ENCODE measurements at regions not wholly inside any gene's neighbourhood (a gene's known extent, or its start where the extent isn't known, plus 50 kb on each side); places are given as distances from the start of the nearest gene placed in this dataset.

DNA sequence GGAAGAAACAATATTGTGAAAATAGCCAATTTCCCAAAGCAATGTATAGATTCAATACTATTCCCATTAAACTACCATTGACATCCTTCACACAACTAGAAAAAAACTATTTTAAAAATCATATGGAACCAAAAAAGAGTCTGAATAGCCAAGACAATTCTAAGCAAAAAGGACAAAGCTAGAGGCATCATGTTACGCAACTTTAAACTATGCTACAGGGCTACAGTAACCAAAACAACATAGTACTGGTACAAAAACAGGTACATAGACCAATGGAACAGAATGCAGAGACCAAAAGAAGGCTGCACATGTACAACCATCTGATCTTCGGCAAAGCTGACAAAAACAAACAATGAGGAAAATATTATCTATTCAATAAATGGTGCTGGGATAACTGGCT, 233.3 kb upstream of the TMPRSS15 start:
- Histone ChIP-seq H3K4me3 (ENCODE audit: low read depth, low read length, poor library complexity, severe bottlenecking) (no peak overlapping the region), H2AFZ (ENCODE audit: low read length) (no peak overlapping the region), H3K9me2 (ENCODE audit: insufficient read depth, low read length) (no peaks in the 10 kb centered on the region), H3K27ac (ENCODE audit: low read depth, low read length, poor library complexity, severe bottlenecking) (no peak overlapping the region), H3K4me2 (ENCODE audit: low read length) (no peak overlapping the region), H4K20me1 (ENCODE audit: insufficient read depth, low read length) (no peaks in the 10 kb centered on the region), H3K4me1 (ENCODE audit: insufficient read depth, low read length, poor library complexity, severe bottlenecking) (no peaks in the 10 kb centered on the region), H3K79me2 (ENCODE audit: insufficient read depth, low read depth, low read length) (no peaks in the 10 kb centered on the region), H3K36me3 (ENCODE audit: insufficient read depth, low read length) (no peaks in the 10 kb centered on the region), H3K9me3 (ENCODE audit: low read length) (0 out of 2 replicates have a peak, but pooled peaks cover under 1% of the 10 kb centered on the region)
- ChIA-PET POLR2A (interaction anchor here (1.1 to 1.3 kb wide), 3 partner anchors 11 to 95 kb away, joined by 3 to 5 read pairs (median 3); no protein-coding TSS in a partner anchor), CTCF (ENCODE audit: unreplicated experiment) (no interaction called here)
- no peak for TF ChIP-seq EZH2phosphoT487 (IDR thresholded peaks at IDR 0.05; ENCODE audit: borderline replicate concordance, low read depth, low read length)
- TF ChIP-seq, protein P1, sequence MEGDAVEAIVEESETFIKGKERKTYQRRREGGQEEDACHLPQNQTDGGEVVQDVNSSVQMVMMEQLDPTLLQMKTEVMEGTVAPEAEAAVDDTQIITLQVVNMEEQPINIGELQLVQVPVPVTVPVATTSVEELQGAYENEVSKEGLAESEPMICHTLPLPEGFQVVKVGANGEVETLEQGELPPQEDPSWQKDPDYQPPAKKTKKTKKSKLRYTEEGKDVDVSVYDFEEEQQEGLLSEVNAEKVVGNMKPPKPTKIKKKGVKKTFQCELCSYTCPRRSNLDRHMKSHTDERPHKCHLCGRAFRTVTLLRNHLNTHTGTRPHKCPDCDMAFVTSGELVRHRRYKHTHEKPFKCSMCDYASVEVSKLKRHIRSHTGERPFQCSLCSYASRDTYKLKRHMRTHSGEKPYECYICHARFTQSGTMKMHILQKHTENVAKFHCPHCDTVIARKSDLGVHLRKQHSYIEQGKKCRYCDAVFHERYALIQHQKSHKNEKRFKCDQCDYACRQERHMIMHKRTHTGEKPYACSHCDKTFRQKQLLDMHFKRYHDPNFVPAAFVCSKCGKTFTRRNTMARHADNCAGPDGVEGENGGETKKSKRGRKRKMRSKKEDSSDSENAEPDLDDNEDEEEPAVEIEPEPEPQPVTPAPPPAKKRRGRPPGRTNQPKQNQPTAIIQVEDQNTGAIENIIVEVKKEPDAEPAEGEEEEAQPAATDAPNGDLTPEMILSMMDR (conservative IDR thresholded peaks at IDR 0.05; ENCODE audit: low read length), result no peak
- no peak for DNase-seq (ENCODE audit: low spot score)
- intact Hi-C loops (cut with micrococcal nuclease; ENCODE audit: unreplicated experiment), result no loop called here
- BruUV-seq (replicated peaks), result no TSS peak

DNA sequence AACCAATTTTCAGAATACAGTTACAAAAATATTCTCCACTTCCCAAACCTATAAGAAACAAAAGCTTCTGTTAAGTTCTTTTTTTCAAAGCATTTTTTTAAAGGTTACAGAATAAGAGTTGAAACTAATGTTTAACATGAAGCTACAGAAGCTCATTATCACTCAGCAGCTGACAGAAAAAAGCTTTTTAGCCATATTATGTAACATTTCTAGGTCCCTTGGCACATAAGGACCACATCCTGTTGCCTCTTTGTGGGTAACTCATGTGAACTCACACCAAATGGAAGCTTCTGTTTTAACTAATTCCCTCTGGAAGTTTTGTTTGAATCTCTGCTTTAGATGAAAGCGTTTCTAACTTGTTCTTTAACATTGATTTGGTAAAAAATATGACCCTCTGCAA, 242.5 kb upstream of the TMPRSS15 start:
- no peak for DNase-seq (ENCODE audit: low spot score)
- H3K9me2 ChIP-seq (ENCODE audit: insufficient read depth, low read length), result no peaks in the 10 kb centered on the region
- intact Hi-C loops (cut with micrococcal nuclease; ENCODE audit: unreplicated experiment), result no loop called here
- H3K4me2 ChIP-seq (ENCODE audit: low read length), result no peak overlapping the region
- no peaks in the 10 kb centered on the region for H3K36me3 ChIP-seq (ENCODE audit: insufficient read depth, low read length)
- no peaks in the 10 kb centered on the region for H3K4me1 ChIP-seq (ENCODE audit: insufficient read depth, low read length, poor library complexity, severe bottlenecking)
- no peak overlapping the region for H3K4me3 ChIP-seq (ENCODE audit: low read depth, low read length, poor library complexity, severe bottlenecking)
- CTCF ChIA-PET (ENCODE audit: unreplicated experiment), result no interaction called here
- no peak overlapping the region for H2AFZ ChIP-seq (ENCODE audit: low read length)
- no peak overlapping the region for H3K27ac ChIP-seq (ENCODE audit: low read depth, low read length, poor library complexity, severe bottlenecking)
- no peaks in the 10 kb centered on the region for H3K9me3 ChIP-seq (ENCODE audit: low read length)
- POLR2A ChIA-PET, result interaction anchor here (0.6 kb wide), 1 partner anchor 1326 kb away, joined by 4 read pairs; no protein-coding TSS in a partner anchor
- H4K20me1 ChIP-seq (ENCODE audit: insufficient read depth, low read length), result no peaks in the 10 kb centered on the region
- no peaks in the 10 kb centered on the region for H3K79me2 ChIP-seq (ENCODE audit: insufficient read depth, low read depth, low read length)
- BruUV-seq (replicated peaks), result no TSS peak
- TF ChIP-seq, protein P1 (conservative IDR thresholded peaks at IDR 0.05; ENCODE audit: low read length), result no peak
- TF ChIP-seq EZH2phosphoT487 (IDR thresholded peaks at IDR 0.05; ENCODE audit: borderline replicate concordance, low read depth, low read length), result no peak

DNA sequence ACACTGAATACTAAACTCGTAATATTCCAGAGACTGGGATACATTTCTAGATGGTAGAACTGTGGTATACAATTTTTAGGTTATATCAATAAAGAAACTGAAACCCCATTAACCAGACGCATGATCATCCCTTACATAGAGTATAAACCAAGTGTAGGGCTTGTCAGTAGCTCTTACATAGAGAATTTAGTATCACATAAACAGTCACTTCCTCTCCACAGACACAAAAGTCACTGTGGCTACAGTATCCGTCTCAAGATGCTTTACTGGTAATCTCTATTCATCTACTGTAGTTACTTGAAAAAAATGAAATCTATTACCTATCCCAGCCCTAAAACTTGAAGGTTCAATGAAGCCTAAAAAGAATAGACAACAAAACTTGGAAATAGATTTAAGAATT, 252.3 kb upstream of the TMPRSS15 start:
- H3K4me2 ChIP-seq (ENCODE audit: low read length), result no peak overlapping the region
- H3K27ac ChIP-seq (ENCODE audit: low read depth, low read length, poor library complexity, severe bottlenecking), result no peak overlapping the region
- no peak overlapping the region for H2AFZ ChIP-seq (ENCODE audit: low read length)
- H4K20me1 ChIP-seq (ENCODE audit: insufficient read depth, low read length), result no peaks in the 10 kb centered on the region
- intact Hi-C loops (cut with micrococcal nuclease; ENCODE audit: unreplicated experiment), result no loop called here
- no peaks in the 10 kb centered on the region for H3K4me1 ChIP-seq (ENCODE audit: insufficient read depth, low read length, poor library complexity, severe bottlenecking)
- BruUV-seq (replicated peaks), result no TSS peak
- H3K9me3 ChIP-seq (ENCODE audit: low read length), result no peaks in the 10 kb centered on the region
- no peaks in the 10 kb centered on the region for H3K9me2 ChIP-seq (ENCODE audit: insufficient read depth, low read length)
- ChIA-PET POLR2A (no interaction called here), CTCF (ENCODE audit: unreplicated experiment) (no interaction called here)
- TF ChIP-seq, protein P1 (conservative IDR thresholded peaks at IDR 0.05; ENCODE audit: low read length), result no peak
- no peak for TF ChIP-seq EZH2phosphoT487 (IDR thresholded peaks at IDR 0.05; ENCODE audit: borderline replicate concordance, low read depth, low read length)
- H3K4me3 ChIP-seq (ENCODE audit: low read depth, low read length, poor library complexity, severe bottlenecking), result no peak overlapping the region
- H3K79me2 ChIP-seq (ENCODE audit: insufficient read depth, low read depth, low read length), result no peaks in the 10 kb centered on the region
- DNase-seq (ENCODE audit: low spot score), result no peak
- H3K36me3 ChIP-seq (ENCODE audit: insufficient read depth, low read length), result no peaks in the 10 kb centered on the region

All from OCI-LY7 (cell line).